CD8-positive, alpha-beta memory T cell (primary cell): ENCODE measurements at regions not wholly inside any gene's neighbourhood (a gene's known extent, or its start where the extent isn't known, plus 50 kb on each side); places are given as distances from the start of the nearest gene placed in this dataset.

Experiments
- CTCF ChIA-PET: fragments of 350-600 bp; sonication (Branson Sonifier 250); formaldehyde crosslinking; loops from one replicate; lab custom pipeline; 2021; ENCODE audit warnings: antibody characterized with exemption; lab: Charles Lee
- POLR2A ChIA-PET: fragments of 350-600 bp; sonication (Branson Sonifier 250); formaldehyde crosslinking; loops from one replicate; lab custom pipeline; 2021; ENCODE audit warnings: antibody characterized with exemption; lab: Charles Lee
- DNase-seq, 5 donors: peaks; one replicate each; pipeline versions ENCODE4 v3.0.0 to v3.0.0-alpha.2; 2020 to 2022; ENCODE audit warnings: mixed read lengths in 1 of 5
- H3K27ac ChIP-seq: one replicate; pipeline ENCODE4 v1.7.0; 2013; ENCODE audit warnings: low read depth, mild to moderate bottlenecking, low read length, moderate library complexity
- H3K27me3 ChIP-seq: 2 replicates; pipeline ENCODE4 v1.7.0; 2013; ENCODE audit warnings: low read length, mild to moderate bottlenecking; ENCODE audit not compliant: insufficient read depth, poor library complexity, severe bottlenecking
- H3K36me3 ChIP-seq: 2 replicates; pipeline ENCODE4 v1.7.0; 2013; ENCODE audit warnings: mild to moderate bottlenecking, low read length, moderate library complexity; ENCODE audit not compliant: insufficient read depth
- H3K4me1 ChIP-seq: 2 replicates; pipeline ENCODE4 v1.7.0; 2013; ENCODE audit warnings: mild to moderate bottlenecking, low read length, moderate library complexity; ENCODE audit not compliant: insufficient read depth
- H3K4me3 ChIP-seq: 2 replicates; pipeline ENCODE4 v1.7.0; 2013; ENCODE audit warnings: mild to moderate bottlenecking, low read length
- H3K9me3 ChIP-seq: 2 replicates; pipeline ENCODE4 v1.7.0; 2013; ENCODE audit warnings: mild to moderate bottlenecking, low read length
- H3K27ac Mint-ChIP-seq, 8 donors: one replicate each; pipeline ENCODE4 v1.8.0; 2020 to 2021; ENCODE audit warnings: mixed read lengths in 8 of 8, mild to moderate bottlenecking in 6 of 8, inconsistent platforms in 3 of 8, moderate library complexity in 3 of 8
- H3K27me3 Mint-ChIP-seq, 2 donors: one replicate each; pipeline ENCODE4 v1.8.0; 2020 to 2021; ENCODE audit warnings: mixed read lengths in 2 of 2, mild to moderate bottlenecking in 1 of 2, moderate library complexity in 1 of 2
- H3K36me3 Mint-ChIP-seq, 3 donors: one replicate each; pipeline ENCODE4 v1.8.0; 2020 to 2021; ENCODE audit warnings: mixed read lengths in 3 of 3, inconsistent platforms in 1 of 3, mild to moderate bottlenecking in 1 of 3
- H3K4me1 Mint-ChIP-seq, 3 donors: one replicate each; pipeline ENCODE4 v1.8.0; 2020 to 2021; ENCODE audit warnings: mixed read lengths in 3 of 3, inconsistent platforms in 1 of 3, mild to moderate bottlenecking in 1 of 3
- H3K4me3 Mint-ChIP-seq, 7 donors: one replicate each; pipeline ENCODE4 v1.8.0; 2020 to 2021; ENCODE audit warnings: mixed read lengths in 7 of 7, mild to moderate bottlenecking in 6 of 7, moderate library complexity in 4 of 7, inconsistent platforms in 2 of 7
- H3K9me3 Mint-ChIP-seq, 5 donors: one replicate each; pipeline ENCODE4 v1.8.0; 2020 to 2022; ENCODE audit warnings: mixed read lengths in 5 of 5, mild to moderate bottlenecking in 3 of 5, moderate library complexity in 2 of 5, inconsistent platforms in 1 of 5

DNA sequence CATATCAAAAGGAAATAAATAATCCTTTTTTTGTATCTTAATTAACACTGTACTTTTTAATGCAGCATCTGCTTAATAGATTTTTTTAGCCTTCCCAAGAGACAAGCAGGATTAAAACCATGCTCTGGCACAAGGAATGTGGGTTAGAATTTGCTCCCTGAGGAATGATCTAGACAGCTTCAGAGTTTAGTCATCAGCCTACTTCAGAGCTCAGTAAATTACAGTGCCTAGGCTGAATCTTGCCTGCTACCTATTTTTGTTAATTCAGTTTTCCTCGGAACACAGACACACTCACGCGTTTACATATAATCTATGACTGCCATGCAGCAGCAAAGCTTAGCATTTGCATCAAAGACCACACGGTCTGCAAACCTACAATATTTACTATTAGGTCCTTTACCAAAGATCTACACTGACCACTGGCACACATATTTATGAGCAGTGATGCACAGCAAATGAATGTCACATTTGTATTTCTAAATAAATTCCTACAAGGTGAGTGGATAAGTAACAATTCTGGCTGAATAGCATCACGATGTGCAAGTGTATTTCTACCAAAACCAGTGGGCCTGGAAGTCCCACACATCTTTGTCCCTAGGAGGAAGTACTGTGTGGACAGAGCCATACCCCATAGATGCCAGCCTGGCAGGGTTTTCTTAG, 309.8 kb upstream of the TMEM132C start:
- Mint-ChIP-seq H3K27me3 (no peaks in the 10 kb centered on the region), H3K27ac (no peak overlapping the region), H3K9me3 (peaks cover 2 to 26% (median 5%) of the 10 kb centered on the region in 5 donors), H3K4me3 (no peak overlapping the region), H3K4me1 (no peaks in the 10 kb centered on the region), H3K36me3 (no peaks in the 10 kb centered on the region)
- CTCF ChIA-PET = no interaction called here
- DNase-seq = no peak
- Histone ChIP-seq H3K27ac (no peak overlapping the region), H3K9me3 (no peaks in the 10 kb centered on the region), H3K36me3 (no peaks in the 10 kb centered on the region), H3K4me3 (no peak overlapping the region), H3K27me3 (no peaks in the 10 kb centered on the region), H3K4me1 (no peaks in the 10 kb centered on the region)
- POLR2A ChIA-PET = no interaction called here

DNA sequence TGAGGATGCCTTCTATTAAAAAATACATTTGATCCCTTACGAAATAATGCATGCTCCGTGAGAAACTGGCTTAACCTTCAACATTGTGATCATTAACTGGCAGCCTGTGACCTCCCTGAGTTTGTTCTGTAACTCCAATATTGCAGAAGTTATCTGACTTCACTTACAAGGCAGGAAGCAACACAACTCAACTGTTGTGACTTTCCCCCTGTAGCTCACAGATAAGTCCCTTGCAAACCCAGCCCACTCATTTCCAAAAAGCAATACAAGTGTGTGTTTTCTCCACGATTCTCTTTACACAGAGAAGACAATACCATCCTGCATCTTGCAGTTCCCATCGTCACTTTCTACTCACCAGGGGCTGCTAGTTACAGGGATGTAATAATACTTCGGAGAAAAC, 304.7 kb upstream of the TMEM132C start:
- peaks cover 11 to 24% (median 17%) of the 10 kb centered on the region in 5 donors for H3K9me3 Mint-ChIP-seq
- no peaks in the 10 kb centered on the region for H3K27me3 Mint-ChIP-seq
- H3K9me3 ChIP-seq = no peaks in the 10 kb centered on the region
- CTCF ChIA-PET = no interaction called here
- H3K36me3 Mint-ChIP-seq = no peaks in the 10 kb centered on the region
- H3K4me3 ChIP-seq = no peak overlapping the region
- DNase-seq = no peak
- H3K36me3 ChIP-seq = no peaks in the 10 kb centered on the region
- H3K27ac Mint-ChIP-seq = no peak overlapping the region
- no peak overlapping the region for H3K4me3 Mint-ChIP-seq
- no peaks in the 10 kb centered on the region for H3K27me3 ChIP-seq
- no peak overlapping the region for H3K27ac ChIP-seq
- POLR2A ChIA-PET = no interaction called here
- no peaks in the 10 kb centered on the region for H3K4me1 Mint-ChIP-seq
- H3K4me1 ChIP-seq = no peaks in the 10 kb centered on the region

DNA sequence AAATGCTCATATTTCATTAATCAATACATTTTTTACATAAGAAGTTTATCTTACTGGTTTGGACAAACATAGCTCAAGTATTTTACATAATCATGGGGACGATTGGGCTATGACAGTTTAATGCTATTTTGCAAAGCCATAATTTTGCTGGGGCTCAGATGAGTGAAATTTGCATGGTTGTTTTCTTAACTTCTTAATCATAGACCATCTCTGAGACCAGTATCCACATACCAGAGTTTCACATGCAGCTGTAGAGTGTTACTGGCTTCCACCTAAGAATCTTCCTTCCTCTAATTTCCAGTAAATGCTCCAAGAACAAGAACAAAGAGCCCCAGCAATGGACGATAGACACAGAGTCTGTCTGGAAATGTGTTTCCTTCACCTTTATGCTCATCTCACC, 303.0 kb upstream of the TMEM132C start:
- no peak for DNase-seq
- ChIA-PET POLR2A (no interaction called here), CTCF (no interaction called here)

DNA sequence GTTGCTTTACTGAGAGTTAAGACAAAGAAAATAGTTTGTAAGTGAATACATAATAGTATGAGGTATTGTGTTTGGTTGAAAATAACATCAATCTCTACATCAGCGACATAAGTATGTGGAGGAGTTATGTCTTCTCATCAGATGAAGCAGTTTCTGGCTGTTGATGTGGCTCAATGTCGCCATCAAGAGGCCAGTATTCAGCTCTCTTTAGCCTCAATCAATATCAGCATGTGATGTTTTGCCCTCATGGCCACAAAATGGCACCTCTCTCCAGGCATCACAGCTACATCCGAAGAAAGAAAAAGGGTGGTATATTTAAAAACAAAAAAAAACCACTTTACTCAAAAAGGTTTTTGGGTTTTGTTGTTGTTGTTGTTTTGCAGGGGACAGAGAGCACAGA, 302.3 kb upstream of the TMEM132C start:
- Histone ChIP-seq H3K27me3 (no peaks in the 10 kb centered on the region), H3K4me1 (no peaks in the 10 kb centered on the region), H3K4me3 (no peak overlapping the region), H3K9me3 (no peaks in the 10 kb centered on the region), H3K27ac (no peak overlapping the region), H3K36me3 (no peaks in the 10 kb centered on the region)
- Mint-ChIP-seq H3K4me3 (no peak overlapping the region), H3K9me3 (peaks cover 12 to 30% (median 19%) of the 10 kb centered on the region in 5 donors), H3K36me3 (no peaks in the 10 kb centered on the region), H3K27ac (no peak overlapping the region), H3K27me3 (no peaks in the 10 kb centered on the region), H3K4me1 (no peaks in the 10 kb centered on the region)
- ChIA-PET POLR2A (no interaction called here), CTCF (no interaction called here)
- DNase-seq = no peak

More for the DNA sequence above, 303.0 kb upstream of the TMEM132C start:
- H3K9me3 Mint-ChIP-seq = peaks cover 10 to 35% (median 19%) of the 10 kb centered on the region in 5 donors
- Histone ChIP-seq H3K27ac (no peak overlapping the region), H3K9me3 (no peaks in the 10 kb centered on the region), H3K36me3 (no peaks in the 10 kb centered on the region), H3K4me1 (no peaks in the 10 kb centered on the region), H3K4me3 (no peak overlapping the region), H3K27me3 (no peaks in the 10 kb centered on the region)
- no peaks in the 10 kb centered on the region for H3K36me3 Mint-ChIP-seq
- no peak overlapping the region for H3K4me3 Mint-ChIP-seq
- H3K27ac Mint-ChIP-seq = no peak overlapping the region
- no peaks in the 10 kb centered on the region for H3K4me1 Mint-ChIP-seq
- H3K27me3 Mint-ChIP-seq = no peaks in the 10 kb centered on the region

DNA sequence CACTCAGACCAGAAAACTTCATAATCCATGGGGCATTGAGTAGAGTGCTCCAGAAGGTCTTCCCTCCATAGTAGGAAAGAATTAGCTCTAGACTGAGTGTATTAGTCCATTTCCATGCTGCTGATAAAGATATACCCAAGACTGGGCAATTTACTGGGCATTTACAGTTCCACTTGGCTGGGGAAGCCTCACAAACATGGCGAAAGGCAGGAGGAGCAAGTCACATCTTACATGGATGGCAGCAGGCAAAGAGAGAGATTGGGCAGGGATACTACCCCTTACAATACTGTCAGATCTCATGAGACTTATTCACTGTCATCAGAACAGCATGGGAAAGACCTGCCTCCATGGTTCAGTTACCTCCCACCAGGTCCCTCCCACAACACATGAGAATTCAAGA, 300.6 kb upstream of the TMEM132C start:
- H3K9me3 ChIP-seq = no peaks in the 10 kb centered on the region
- no peaks in the 10 kb centered on the region for H3K36me3 ChIP-seq
- no peak overlapping the region for H3K27ac ChIP-seq
- no peaks in the 10 kb centered on the region for H3K4me1 ChIP-seq
- Mint-ChIP-seq H3K9me3 (peaks cover 12 to 25% (median 16%) of the 10 kb centered on the region in 5 donors), H3K4me1 (no peaks in the 10 kb centered on the region), H3K36me3 (no peaks in the 10 kb centered on the region), H3K27me3 (no peaks in the 10 kb centered on the region), H3K4me3 (no peak overlapping the region), H3K27ac (no peak overlapping the region)
- H3K4me3 ChIP-seq = no peak overlapping the region
- ChIA-PET CTCF (no interaction called here), POLR2A (no interaction called here)
- no peak for DNase-seq
- H3K27me3 ChIP-seq = no peaks in the 10 kb centered on the region

DNA sequence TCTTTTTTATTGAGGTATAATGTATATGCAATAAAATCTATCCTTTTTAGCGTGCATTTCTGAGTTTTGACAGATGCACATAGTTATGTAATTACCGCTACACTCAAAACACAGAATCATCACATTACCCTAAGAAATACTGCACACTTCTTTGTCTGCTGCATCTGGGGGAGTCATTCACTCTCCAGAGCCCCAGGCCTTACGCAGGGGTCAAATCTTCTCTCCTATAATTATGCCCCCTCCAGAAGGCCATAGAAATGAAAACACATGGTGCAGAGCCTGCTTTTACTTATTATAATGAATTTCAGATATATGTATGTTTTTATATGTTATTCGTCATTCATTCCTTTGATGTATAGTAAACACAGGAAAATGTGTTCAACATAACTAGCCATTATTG, 296.5 kb upstream of the TMEM132C start:
- Histone ChIP-seq H3K27ac (no peak overlapping the region), H3K27me3 (no peaks in the 10 kb centered on the region), H3K36me3 (no peaks in the 10 kb centered on the region), H3K4me3 (no peak overlapping the region), H3K9me3 (no peaks in the 10 kb centered on the region), H3K4me1 (no peaks in the 10 kb centered on the region)
- no peak for DNase-seq
- POLR2A ChIA-PET = no interaction called here
- no peak overlapping the region for H3K4me3 Mint-ChIP-seq
- H3K36me3 Mint-ChIP-seq = peaks cover 0 to 2% (median 0%) of the 10 kb centered on the region in 3 donors
- H3K27me3 Mint-ChIP-seq = no peaks in the 10 kb centered on the region
- CTCF ChIA-PET = no interaction called here
- peaks cover 11 to 19% (median 14%) of the 10 kb centered on the region in 5 donors for H3K9me3 Mint-ChIP-seq
- H3K27ac Mint-ChIP-seq = no peak overlapping the region
- no peaks in the 10 kb centered on the region for H3K4me1 Mint-ChIP-seq

DNA sequence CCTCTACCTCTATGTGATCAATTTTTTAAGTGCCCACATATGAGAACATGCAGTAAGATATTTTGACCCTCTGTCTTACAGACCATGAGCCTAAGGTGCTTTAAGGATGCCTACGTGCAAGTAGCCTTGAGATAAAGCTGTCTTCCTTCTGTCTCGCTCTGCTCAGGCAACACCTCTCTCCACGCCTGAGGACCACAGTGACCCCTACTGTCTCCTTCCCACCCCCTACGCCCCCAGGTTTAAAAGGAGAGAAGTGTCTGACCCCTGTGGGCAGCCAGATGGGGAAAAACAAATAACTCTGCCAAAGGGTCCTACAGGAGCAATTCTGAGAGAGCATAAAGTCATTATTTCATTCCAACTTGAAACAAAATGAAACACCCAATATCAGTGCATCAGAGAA, 286.4 kb upstream of the TMEM132C start:
- DNase-seq = no peak
- Mint-ChIP-seq H3K36me3 (peaks cover 0 to 2% (median 0%) of the 10 kb centered on the region in 3 donors), H3K27ac (no peak overlapping the region), H3K9me3 (peaks cover 4 to 14% (median 11%) of the 10 kb centered on the region in 5 donors), H3K4me3 (no peak overlapping the region), H3K4me1 (no peaks in the 10 kb centered on the region), H3K27me3 (no peaks in the 10 kb centered on the region)
- Histone ChIP-seq H3K4me3 (no peak overlapping the region), H3K9me3 (no peaks in the 10 kb centered on the region), H3K36me3 (no peaks in the 10 kb centered on the region), H3K27ac (no peak overlapping the region), H3K27me3 (no peaks in the 10 kb centered on the region), H3K4me1 (no peaks in the 10 kb centered on the region)
- CTCF ChIA-PET = no interaction called here
- POLR2A ChIA-PET = no interaction called here

DNA sequence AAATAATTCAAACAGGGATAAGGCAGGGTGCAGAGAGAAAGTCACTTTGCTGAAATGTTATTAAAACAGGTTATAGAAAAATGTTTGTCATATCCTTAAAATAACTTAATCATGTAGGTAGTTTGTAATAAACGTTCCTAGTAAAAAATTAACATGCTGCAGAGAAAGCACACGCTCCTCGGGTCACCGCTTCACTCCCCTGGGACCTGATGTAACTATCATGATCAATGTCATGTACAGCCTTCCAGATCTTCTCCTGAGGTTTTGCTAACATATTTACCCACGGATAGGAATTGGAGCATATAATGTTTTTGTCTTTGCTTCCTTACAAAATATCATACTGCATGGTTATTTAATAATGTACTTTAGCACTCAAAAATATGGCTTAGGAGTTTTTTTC, 285.1 kb upstream of the TMEM132C start:
- Mint-ChIP-seq H3K27me3 (no peaks in the 10 kb centered on the region), H3K9me3 (peaks cover 4 to 14% (median 8%) of the 10 kb centered on the region in 5 donors), H3K27ac (no peak overlapping the region), H3K36me3 (peaks cover 0 to 1% (median 0%) of the 10 kb centered on the region in 3 donors), H3K4me3 (no peak overlapping the region), H3K4me1 (no peaks in the 10 kb centered on the region)
- CTCF ChIA-PET = no interaction called here
- POLR2A ChIA-PET = no interaction called here
- Histone ChIP-seq H3K9me3 (no peaks in the 10 kb centered on the region), H3K4me3 (no peak overlapping the region), H3K27ac (no peak overlapping the region), H3K36me3 (no peaks in the 10 kb centered on the region), H3K27me3 (no peaks in the 10 kb centered on the region), H3K4me1 (no peaks in the 10 kb centered on the region)
- DNase-seq = no peak
